GM10248 (cell line): ENCODE measurements at regions not wholly inside any gene's neighbourhood (a gene's known extent, or its start where the extent isn't known, plus 50 kb on each side); places are given as distances from the start of the nearest gene placed in this dataset.

ENCODE experiments used
- CTCF ChIA-PET: fragments of 300-600 bp; sonication (Branson Sonifier 250); formaldehyde crosslinking; extraction: SDS; loops from one replicate; lab custom pipeline; 2021; ENCODE audit warnings: antibody characterized with exemption; lab: Yijun Ruan, JAX
- POLR2A ChIA-PET: fragments of 350-650 bp; sonication (Branson Sonifier 250); formaldehyde crosslinking; extraction: SDS; loops from one replicate; lab custom pipeline; 2020; ENCODE audit warnings: antibody characterized with exemption; lab: Yijun Ruan, JAX
- DNase-seq: peaks from one replicate; pipeline ENCODE4 v3.0.0; 2012; ENCODE audit errors: extremely low spot score
- CTCF ChIP-seq: IDR thresholded peaks from 2 replicates; pipeline ENCODE4 v1.5.1; 2012; ENCODE audit warnings: mild to moderate bottlenecking, low read depth; ENCODE audit errors: extremely low read depth, missing control alignments, control extremely low read depth

- no peak for DNase-seq
- ChIA-PET CTCF (no interaction called here), POLR2A (no interaction called here)
- TF ChIP-seq CTCF, result no peak
Measured at GRCh38 chr9:20262611-20263010, 359.7 kb downstream of the MLLT3 start.

GRCh38 chr9:20256284-20256948, 365.9 kb downstream of the MLLT3 start:
- DNase-seq, result no peak
- POLR2A ChIA-PET, result no interaction called here
- CTCF ChIA-PET, result no interaction called here
- TF ChIP-seq CTCF, result no peak

- ChIA-PET POLR2A (no interaction called here), CTCF (no interaction called here)
- TF ChIP-seq CTCF, result no peak
- no peak for DNase-seq
Measured at GRCh38 chr9:20255052-20255451, 367.2 kb downstream of the MLLT3 start.

GRCh38 chr9:20253635-20254034, 368.7 kb downstream of the MLLT3 start:
- POLR2A ChIA-PET, result no interaction called here
- DNase-seq, result no peak
- TF ChIP-seq CTCF, result no peak
- CTCF ChIA-PET, result interaction anchor here (0.9 kb wide), 1 partner anchor 14 kb away, joined by 3 read pairs; no protein-coding TSS in a partner anchor

GRCh38 chr9:20252778-20253177, 369.5 kb downstream of the MLLT3 start:
- DNase-seq, result no peak
- ChIA-PET CTCF (no interaction called here), POLR2A (no interaction called here)

GRCh38 chr9:20250791-20251190, 371.5 kb downstream of the MLLT3 start:
- DNase-seq, result no peak
- CTCF ChIA-PET, result interaction anchor here (2.7 kb wide), 1 partner anchor 11 kb away, joined by 11 read pairs; no protein-coding TSS in a partner anchor
- TF ChIP-seq CTCF, result no peak
- POLR2A ChIA-PET, result no interaction called here

More at GRCh38 chr9:20252778-20253177, 369.5 kb downstream of the MLLT3 start:
- no peak for TF ChIP-seq CTCF
